ENCODE measurements at regions not wholly inside any gene's neighbourhood (a gene's known extent, or its start where the extent isn't known, plus 50 kb on each side); places are given as distances from the start of the nearest gene placed in this dataset.

DNA sequence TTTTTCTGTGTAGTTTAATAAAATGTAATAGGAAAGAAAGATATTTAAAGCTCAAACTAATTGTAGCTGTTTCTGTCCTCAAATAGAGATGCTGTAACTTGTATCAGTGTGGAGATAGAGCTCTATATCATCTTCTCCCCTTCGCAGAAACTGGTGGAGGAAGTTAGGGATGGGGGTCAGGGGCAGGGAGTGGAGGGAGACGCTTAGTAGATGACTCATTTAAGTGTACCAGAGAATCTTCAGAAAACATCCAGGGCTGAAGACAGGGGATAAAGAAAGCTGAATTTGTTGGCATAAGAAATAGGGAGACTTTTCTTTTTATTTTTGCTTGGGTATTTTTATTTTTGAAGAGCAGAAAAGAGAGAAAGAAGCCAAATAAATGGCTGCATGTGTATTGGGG is 282.6 kb upstream of the DPYD start:
- DNase-seq (ENCODE audit: low spot score), result no peak

DNA sequence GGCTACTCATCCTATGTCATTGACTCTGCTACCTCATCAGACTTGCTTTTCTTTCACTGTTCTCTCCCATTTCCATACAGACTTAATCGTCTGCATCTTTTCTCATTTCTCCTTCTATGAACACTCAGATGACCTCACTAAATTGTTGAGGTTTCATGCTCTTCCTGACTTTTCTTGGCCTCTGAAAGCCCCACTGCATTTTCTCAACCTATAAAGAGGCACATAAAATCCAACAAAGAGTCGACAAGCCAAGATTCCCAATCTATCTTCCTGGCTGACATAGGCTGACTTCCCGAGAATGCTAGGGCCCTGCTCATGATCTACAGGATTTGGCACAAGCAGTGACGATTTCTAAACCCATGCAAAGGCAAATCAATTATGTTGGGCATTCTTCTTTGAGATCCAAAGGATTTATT is 280.8 kb upstream of the DPYD start:
- peak; percentile 13 for DNase-seq (ENCODE audit: low spot score)

DNA sequence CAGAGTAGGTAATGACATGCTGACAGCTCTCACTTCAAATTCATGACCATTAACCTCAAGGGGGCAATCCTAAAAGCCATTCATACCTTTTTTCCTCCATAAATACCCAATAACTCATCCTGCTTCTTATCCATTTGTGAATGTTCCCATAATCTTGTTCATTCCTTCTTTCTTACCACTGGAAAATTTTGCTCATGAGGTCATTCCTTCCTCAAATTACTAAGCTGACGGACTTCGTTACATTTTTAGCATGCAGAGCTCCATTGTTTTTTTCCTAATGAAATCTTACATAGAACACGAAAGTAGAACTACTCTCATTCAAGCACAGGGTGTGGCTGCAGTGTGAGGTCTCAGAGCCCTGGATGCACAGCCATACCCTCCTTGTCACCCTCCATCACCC is 276.5 kb upstream of the DPYD start:
- DNase-seq (ENCODE audit: low spot score), result no peak

DNA sequence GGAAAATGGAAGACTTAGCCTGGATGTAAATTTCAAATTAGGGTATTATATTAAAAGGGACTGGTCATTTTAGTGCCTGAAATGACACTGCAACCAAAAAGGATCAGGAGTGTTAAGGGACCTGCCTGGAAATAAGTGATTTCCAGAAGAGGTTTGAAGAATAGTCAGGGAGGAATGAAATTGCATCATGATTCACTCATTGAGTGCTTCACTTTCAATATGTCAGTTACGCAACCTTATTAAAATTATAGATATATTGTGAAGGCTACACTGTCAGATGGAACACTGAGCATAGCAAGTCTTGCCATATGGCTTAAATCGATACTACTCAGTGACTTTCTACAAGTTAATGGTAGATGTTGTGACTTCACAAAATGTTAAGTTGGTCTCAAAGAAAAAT is 275.2 kb upstream of the DPYD start:
- DNase-seq (ENCODE audit: low spot score), result peak; percentile 6

GRCh38 chr1:98188774-98189173 is 267.9 kb upstream of the DPYD start:
- no peak for DNase-seq (ENCODE audit: low spot score)

GRCh38 chr1:98184856-98185255 is 264.0 kb upstream of the DPYD start:
- no peak for DNase-seq (ENCODE audit: low spot score)

GRCh38 chr1:98181036-98181764 is 260.4 kb upstream of the DPYD start:
- no peak for DNase-seq (ENCODE audit: low spot score)

DNA sequence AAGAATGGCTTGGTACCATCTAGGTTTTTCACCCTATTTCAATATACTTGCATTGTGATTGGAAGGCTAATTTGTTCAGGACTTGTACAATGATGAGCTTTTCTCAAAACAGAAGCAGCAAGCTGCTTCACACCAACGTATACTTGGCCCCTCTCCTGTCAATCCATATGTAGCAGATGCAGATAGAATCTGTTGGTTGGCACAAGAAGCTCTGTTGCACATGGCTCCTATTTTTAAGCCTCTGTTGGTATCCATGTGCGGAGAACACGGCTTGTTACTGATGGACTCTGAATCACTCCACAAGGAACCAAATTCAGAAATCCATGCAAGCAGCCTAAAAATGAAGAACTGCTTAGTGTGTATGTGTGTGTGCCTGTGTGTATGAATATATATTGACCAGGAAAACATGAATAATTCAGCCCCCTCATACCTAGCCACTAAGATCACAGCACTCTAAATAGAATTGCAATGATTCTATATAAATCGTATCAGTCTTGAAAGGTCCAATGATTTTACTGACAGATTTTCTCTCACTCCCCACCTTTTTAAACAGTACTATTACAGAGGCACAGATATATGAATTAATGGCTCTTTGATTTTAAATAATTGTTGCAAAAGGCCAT is 258.4 kb upstream of the DPYD start:
- no peak for DNase-seq (ENCODE audit: low spot score)

- DNase-seq (ENCODE audit: low spot score), result no peak
These were observed 256.9 kb upstream of the DPYD start for GRCh38 chr1:98177751-98178150.

DNA sequence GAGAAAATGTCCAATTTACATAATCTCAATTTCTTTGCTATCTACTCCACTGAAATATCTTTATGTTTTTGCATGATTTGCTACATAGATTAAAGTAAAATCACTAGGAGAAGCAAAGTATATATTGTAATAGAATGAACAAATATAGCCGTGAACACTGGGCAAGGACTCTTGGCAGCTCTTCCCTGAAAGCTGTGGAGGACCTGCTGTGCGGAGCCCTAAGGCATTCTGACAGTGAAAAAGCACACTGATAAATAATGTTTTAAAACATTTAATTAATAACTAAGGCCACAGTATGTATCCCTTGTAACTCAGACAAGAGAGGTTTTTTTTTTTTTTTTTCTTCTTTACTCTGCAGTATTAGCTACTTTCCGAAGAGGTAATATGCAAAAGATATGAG is 256.1 kb upstream of the DPYD start:
- DNase-seq (ENCODE audit: low spot score), result no peak

DNA sequence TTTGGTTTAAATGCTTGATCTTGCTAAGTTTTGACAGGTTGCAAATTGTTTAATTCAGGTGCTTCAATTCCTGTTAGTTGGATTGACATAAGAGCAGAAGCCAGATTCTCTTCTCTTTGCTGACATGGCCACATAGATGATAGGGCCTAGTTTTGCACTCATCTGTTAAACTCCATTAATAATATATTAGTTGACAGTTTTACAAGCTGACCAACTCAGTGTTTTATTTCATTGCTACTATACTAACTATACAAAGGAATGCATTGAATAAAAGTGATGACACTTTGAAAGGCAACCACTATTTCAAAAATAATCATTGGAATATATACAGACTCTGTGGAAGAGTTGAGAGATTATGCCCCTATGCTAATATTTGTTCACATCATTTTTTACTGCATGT is 255.6 kb upstream of the DPYD start:
- DNase-seq (ENCODE audit: low spot score), result no peak

GRCh38 chr1:98172578-98172977 is 251.7 kb upstream of the DPYD start:
- no peak for DNase-seq (ENCODE audit: low spot score)

DNA sequence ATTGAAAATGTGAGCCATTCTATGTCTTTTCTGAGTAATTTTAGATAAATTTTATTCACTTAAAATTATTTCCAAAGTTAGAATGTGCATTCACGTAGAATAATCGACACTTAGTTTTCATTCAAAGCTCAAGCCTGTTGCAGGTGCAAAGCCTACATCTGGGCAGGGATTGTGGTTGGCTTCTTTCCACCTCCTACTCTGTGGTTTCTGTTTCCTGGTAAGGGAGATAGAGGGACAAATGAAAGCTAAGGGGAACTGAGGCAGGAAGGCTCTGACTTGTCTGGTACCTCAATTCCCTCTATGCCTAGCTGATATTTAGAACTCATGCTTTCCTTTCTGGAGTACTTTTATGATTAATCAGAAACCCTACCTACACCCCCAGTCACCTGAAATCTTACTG is 251.2 kb upstream of the DPYD start:
- DNase-seq (ENCODE audit: low spot score), result no peak

DNA sequence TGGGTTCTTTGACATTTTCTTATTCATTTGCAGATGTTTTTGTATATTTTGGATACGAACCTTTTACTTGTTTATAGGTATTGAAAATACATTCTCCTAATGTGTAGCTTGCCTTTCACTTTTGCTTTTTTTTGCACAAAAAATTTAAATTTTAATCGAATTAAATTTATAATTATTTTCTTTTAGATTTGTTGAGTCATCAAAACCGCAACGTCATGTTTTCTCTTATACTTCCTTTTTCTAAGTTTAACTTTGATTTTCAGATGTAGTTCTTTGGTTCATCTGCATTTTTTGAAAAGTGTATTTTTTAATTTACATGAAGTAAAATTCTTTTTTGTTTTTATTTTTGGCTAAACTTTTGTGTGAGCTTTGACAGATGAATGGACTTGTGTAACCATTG is 243.7 kb upstream of the DPYD start:
- no peak for DNase-seq (ENCODE audit: low spot score)

GRCh38 chr1:98157524-98158313 is 236.9 kb upstream of the DPYD start:
- DNase-seq (ENCODE audit: low spot score), result peak; percentile 31

GRCh38 chr1:98147280-98147679 is 226.4 kb upstream of the DPYD start:
- DNase-seq (ENCODE audit: low spot score), result no peak

DNA sequence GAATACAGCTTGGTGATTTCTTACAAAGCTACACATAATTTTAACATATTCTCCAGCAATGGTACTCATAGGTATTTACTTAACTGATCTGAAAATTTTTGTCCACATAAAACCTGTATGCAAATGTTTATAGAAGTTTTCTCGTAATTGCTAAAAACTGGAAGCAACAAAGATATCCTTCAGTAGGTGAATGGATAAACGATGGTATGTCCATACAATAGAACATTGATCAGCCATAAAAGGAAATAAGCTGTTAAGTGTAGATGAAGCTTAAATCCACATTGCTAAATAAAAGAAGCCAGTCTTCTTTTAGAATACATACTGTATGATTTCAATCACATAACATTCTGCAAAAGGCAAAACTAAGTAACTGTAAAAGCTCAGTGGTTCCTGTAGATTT is 224.8 kb upstream of the DPYD start:
- DNase-seq (ENCODE audit: low spot score), result no peak

GRCh38 chr1:98143403-98143802 is 222.6 kb upstream of the DPYD start:
- DNase-seq (ENCODE audit: low spot score), result no peak

DNA sequence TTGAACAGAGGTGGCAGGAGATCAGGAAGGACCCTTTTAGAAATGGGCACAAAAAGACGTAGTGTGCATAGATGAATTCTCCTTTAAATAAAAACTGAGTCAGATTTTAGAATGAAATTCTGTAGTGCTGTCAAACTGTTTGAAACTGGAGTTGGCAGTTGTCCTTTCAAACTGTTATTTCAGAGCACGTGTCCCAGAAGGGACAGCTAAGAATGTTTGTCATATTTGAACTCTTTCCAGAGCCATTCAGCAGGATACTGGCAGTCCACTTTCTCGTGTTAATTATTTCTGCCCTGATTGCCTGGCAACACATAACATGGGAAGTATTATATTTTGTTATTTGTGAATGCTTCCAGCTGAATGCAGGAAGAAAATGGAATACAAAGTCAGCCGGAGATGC is 212.3 kb upstream of the DPYD start:
- peak; percentile 5 for DNase-seq (ENCODE audit: low spot score)

GRCh38 chr1:98130408-98130807 is 209.6 kb upstream of the DPYD start:
- DNase-seq (ENCODE audit: low spot score), result no peak

- no peak for DNase-seq (ENCODE audit: low spot score)
These were observed 208.7 kb upstream of the DPYD start for GRCh38 chr1:98129491-98129890.

GRCh38 chr1:98126740-98127139 is 205.9 kb upstream of the DPYD start:
- no peak for DNase-seq (ENCODE audit: low spot score)

- no peak for DNase-seq (ENCODE audit: low spot score)
These were observed 200.8 kb upstream of the DPYD start for GRCh38 chr1:98121646-98122045.
